ENCODE measurements at regions not wholly inside any gene's neighbourhood (a gene's known extent, or its start where the extent isn't known, plus 50 kb on each side); places are given as distances from the start of the nearest gene placed in this dataset.
"Not testable (repeated sequence)": the region's sequence is repeated elsewhere in the genome, so short reads cannot be mapped to it uniquely, and the experiment has no call there.

DNA sequence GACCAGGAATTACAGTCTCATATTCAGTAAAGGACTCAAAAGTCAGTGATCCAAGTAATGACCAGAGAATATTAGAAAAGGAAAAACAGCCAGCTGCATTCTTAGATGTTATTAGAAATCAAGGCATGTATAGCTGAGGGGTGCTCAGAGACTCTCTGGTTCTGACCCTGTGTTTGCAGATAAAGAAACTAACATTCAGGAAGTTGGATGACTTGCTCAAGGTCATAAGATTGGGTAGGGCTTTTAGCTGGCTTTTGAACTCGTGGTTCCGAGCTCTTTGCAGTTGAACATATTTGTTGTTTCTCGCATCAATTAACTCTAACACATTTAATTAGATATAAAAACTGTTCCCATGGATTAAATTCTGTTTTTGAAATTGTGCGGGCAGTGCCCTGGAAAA lies 62.5 kb upstream of the ENPP6 start:
- H3K4me1 ChIP-seq, result peaks cover 9% of the 10 kb centered on the region
- no peak overlapping the region for H3K9ac ChIP-seq
- no peaks in the 10 kb centered on the region for H3K79me2 ChIP-seq (ENCODE audit: low read depth)
- no peaks in the 10 kb centered on the region for H3F3A ChIP-seq (ENCODE audit: low read depth)
- no peak for DNase-seq (ENCODE audit: low spot score)
- no peaks in the 10 kb centered on the region for H3K9me3 ChIP-seq (ENCODE audit: low read depth)
- Mint-ChIP-seq H3K4me1 (peaks cover 15% of the 10 kb centered on the region), H3K36me3 (peaks cover 8% of the 10 kb centered on the region), H3K27me3 (ENCODE audit: insufficient read depth, low read depth) (peaks cover 4% of the 10 kb centered on the region), H3K9me3 (peaks cover 22% of the 10 kb centered on the region), H3K4me3 (no peak overlapping the region), H3K27ac (no peak overlapping the region)
- no peak overlapping the region for H2AFZ ChIP-seq (replicated peaks)
- H3K4me2 ChIP-seq, result no peak overlapping the region
- TF ChIP-seq, protein P1, sequence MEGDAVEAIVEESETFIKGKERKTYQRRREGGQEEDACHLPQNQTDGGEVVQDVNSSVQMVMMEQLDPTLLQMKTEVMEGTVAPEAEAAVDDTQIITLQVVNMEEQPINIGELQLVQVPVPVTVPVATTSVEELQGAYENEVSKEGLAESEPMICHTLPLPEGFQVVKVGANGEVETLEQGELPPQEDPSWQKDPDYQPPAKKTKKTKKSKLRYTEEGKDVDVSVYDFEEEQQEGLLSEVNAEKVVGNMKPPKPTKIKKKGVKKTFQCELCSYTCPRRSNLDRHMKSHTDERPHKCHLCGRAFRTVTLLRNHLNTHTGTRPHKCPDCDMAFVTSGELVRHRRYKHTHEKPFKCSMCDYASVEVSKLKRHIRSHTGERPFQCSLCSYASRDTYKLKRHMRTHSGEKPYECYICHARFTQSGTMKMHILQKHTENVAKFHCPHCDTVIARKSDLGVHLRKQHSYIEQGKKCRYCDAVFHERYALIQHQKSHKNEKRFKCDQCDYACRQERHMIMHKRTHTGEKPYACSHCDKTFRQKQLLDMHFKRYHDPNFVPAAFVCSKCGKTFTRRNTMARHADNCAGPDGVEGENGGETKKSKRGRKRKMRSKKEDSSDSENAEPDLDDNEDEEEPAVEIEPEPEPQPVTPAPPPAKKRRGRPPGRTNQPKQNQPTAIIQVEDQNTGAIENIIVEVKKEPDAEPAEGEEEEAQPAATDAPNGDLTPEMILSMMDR (IDR thresholded peaks at IDR 0.05), result no peak
- TF ChIP-seq EZH2phosphoT487 (IDR thresholded peaks at IDR 0.05) (no peak), EZH2 (IDR thresholded peaks at IDR 0.05) (no peak)
- H3K27ac ChIP-seq, result no peak overlapping the region
- H3K36me3 ChIP-seq, result no peaks in the 10 kb centered on the region
- H3K4me3 ChIP-seq, result no peak overlapping the region
- no peaks in the 10 kb centered on the region for H4K20me1 ChIP-seq (ENCODE audit: low read depth)
- H3K27me3 ChIP-seq, result no peaks in the 10 kb centered on the region

DNA sequence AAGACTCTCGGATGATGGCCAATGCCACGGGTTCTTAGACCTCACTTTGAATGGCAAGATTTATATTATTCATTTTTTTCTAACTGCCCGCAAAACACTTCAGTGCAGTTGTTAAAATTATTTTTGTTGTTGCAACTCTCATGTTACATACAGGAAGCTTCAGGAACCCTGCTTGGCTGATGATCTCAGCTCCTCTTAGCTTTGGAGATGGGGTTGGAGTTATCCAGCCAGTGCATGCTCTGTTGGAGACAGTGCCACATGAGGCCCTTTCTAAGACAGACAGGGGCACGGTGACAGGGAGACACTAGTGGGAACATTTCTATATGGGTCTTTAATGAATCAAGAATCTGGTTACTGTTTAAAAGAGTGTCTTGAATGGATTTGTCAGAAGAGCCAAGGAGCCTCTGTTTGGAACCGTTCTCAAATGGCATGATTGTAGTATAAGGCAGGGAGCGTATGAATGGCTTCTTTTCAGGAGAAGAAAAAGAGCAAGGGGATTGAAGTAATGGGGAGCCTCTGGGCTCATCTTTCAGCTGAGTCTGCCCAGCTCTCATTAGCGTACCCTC lies 61.9 kb upstream of the ENPP6 start:
- no peak overlapping the region for H3K27ac ChIP-seq
- H3K9me3 Mint-ChIP-seq, result peaks cover 23% of the 10 kb centered on the region
- no peaks in the 10 kb centered on the region for H3F3A ChIP-seq (ENCODE audit: low read depth)
- H2AFZ ChIP-seq (replicated peaks), result no peak overlapping the region
- TF ChIP-seq, protein P1 (IDR thresholded peaks at IDR 0.05), result no peak
- TF ChIP-seq EZH2phosphoT487 (IDR thresholded peaks at IDR 0.05), result no peak
- no peak for TF ChIP-seq EZH2 (IDR thresholded peaks at IDR 0.05)
- H3K27me3 ChIP-seq, result no peaks in the 10 kb centered on the region
- H3K27ac Mint-ChIP-seq, result no peak overlapping the region
- H3K4me1 ChIP-seq, result peaks cover 9% of the 10 kb centered on the region
- H3K36me3 Mint-ChIP-seq, result peaks cover 9% of the 10 kb centered on the region
- H3K9me3 ChIP-seq (ENCODE audit: low read depth), result no peaks in the 10 kb centered on the region
- no peak overlapping the region for H3K9ac ChIP-seq
- no peaks in the 10 kb centered on the region for H3K79me2 ChIP-seq (ENCODE audit: low read depth)
- no peak overlapping the region for H3K4me3 Mint-ChIP-seq
- peaks cover 7% of the 10 kb centered on the region for H3K27me3 Mint-ChIP-seq (ENCODE audit: insufficient read depth, low read depth)
- H3K4me2 ChIP-seq, result no peak overlapping the region
- H3K4me1 Mint-ChIP-seq, result peaks cover 15% of the 10 kb centered on the region
- H3K4me3 ChIP-seq, result no peak overlapping the region
- H4K20me1 ChIP-seq (ENCODE audit: low read depth), result no peaks in the 10 kb centered on the region
- DNase-seq (ENCODE audit: low spot score), result no peak
- H3K36me3 ChIP-seq, result no peaks in the 10 kb centered on the region

DNA sequence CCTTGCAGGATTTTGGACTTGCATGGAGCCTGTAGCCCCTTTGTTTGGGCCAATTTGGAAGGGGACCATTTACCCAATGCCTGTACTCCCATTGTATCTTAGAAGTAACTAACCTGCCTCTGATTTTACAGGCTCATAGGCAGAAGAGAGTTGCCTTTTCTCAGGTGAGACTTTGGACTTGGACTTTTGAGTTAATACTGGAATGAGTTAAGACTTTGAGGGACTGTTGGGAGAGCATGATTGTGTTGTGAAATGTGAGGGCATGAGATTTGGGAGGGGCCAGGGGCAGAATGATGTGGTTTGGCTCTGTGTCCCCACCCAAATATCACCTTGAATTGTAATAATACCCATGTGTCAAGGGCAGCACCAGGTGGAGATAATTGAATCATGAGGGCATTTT lies 60.1 kb upstream of the ENPP6 start:
- H3K79me2 ChIP-seq (ENCODE audit: low read depth); H3K27ac Mint-ChIP-seq; H3K27ac ChIP-seq; H3K9ac ChIP-seq; DNase-seq (ENCODE audit: low spot score); H3K9me3 ChIP-seq (ENCODE audit: low read depth); H3K27me3 ChIP-seq; H3K36me3 ChIP-seq; H3K4me2 ChIP-seq; H3K4me3 ChIP-seq; H3K4me1 ChIP-seq; H3K4me3 Mint-ChIP-seq; H3K4me1 Mint-ChIP-seq; H2AFZ ChIP-seq (replicated peaks); H4K20me1 ChIP-seq (ENCODE audit: low read depth); H3K36me3 Mint-ChIP-seq; H3F3A ChIP-seq (ENCODE audit: low read depth): not testable (repeated sequence)
- Mint-ChIP-seq H3K9me3 (peaks cover 23% of the 10 kb centered on the region), H3K27me3 (ENCODE audit: insufficient read depth, low read depth) (peaks cover 11% of the 10 kb centered on the region)

DNA sequence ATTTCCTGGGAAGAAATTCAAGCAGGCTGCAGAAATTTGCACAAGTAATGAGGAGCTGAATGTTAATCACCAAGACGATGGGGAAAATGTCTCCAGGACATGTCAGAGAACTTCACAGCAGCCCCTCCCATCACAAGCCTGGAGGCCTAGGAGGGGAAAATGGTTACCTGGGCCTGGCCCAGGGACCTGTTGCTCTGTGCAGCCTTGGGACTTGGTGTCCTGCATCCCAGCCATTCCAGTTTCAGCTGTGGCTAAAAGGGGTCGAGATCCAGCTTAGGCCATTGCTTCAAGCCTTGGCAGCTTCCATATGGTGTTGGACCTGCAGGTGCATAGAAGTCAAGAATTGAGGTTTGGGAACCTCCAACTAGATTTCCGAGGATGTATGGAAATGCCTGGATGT lies 59.3 kb upstream of the ENPP6 start:
- not testable (repeated sequence) for H3K4me2 ChIP-seq; H4K20me1 ChIP-seq (ENCODE audit: low read depth); H3K4me1 Mint-ChIP-seq; H3K4me3 Mint-ChIP-seq; H3K4me3 ChIP-seq; H3F3A ChIP-seq (ENCODE audit: low read depth); H3K27ac Mint-ChIP-seq; H3K27me3 ChIP-seq; H3K4me1 ChIP-seq; H3K27ac ChIP-seq; H3K79me2 ChIP-seq (ENCODE audit: low read depth); H3K36me3 ChIP-seq; H3K9ac ChIP-seq; H2AFZ ChIP-seq (replicated peaks); DNase-seq (ENCODE audit: low spot score); H3K36me3 Mint-ChIP-seq; H3K9me3 ChIP-seq (ENCODE audit: low read depth)
- Mint-ChIP-seq H3K9me3 (peaks cover 23% of the 10 kb centered on the region), H3K27me3 (ENCODE audit: insufficient read depth, low read depth) (peaks cover 11% of the 10 kb centered on the region)

DNA sequence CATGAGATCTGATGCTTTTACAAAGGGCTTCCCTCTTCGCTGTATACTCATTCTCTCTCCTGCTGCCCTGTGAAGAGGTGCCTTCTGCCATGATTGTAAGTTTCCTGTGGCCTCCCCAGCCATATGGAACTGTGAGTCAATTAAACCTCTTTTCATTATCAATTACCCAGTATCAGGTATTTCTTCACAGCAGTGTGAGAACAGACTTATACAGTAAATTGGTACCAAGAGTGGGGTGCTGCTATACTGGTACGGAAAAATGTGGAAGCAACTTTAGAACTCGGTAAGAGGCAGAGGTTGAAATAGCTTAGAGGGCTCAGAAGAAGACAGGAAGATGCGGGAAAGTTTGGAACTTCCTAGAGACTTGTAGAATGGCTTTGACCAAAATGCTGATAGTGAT lies 58.7 kb upstream of the ENPP6 start:
- not testable (repeated sequence) for H3K4me3 ChIP-seq; H3K9me3 ChIP-seq (ENCODE audit: low read depth); H3F3A ChIP-seq (ENCODE audit: low read depth); H3K27ac Mint-ChIP-seq; H3K36me3 Mint-ChIP-seq; H3K9ac ChIP-seq; H3K4me3 Mint-ChIP-seq; H3K27me3 ChIP-seq; H3K4me1 ChIP-seq; H3K4me1 Mint-ChIP-seq; H3K36me3 ChIP-seq; H3K79me2 ChIP-seq (ENCODE audit: low read depth); H4K20me1 ChIP-seq (ENCODE audit: low read depth); DNase-seq (ENCODE audit: low spot score); H2AFZ ChIP-seq (replicated peaks); H3K27ac ChIP-seq; H3K4me2 ChIP-seq
- Mint-ChIP-seq H3K27me3 (ENCODE audit: insufficient read depth, low read depth) (peaks cover 11% of the 10 kb centered on the region), H3K9me3 (peaks cover 23% of the 10 kb centered on the region)

Measured in neural progenitor cell (in vitro differentiated cells).